ENCODE measurements at regions not wholly inside any gene's neighbourhood (a gene's known extent, or its start where the extent isn't known, plus 50 kb on each side); places are given as distances from the start of the nearest gene placed in this dataset.
A peak's percentile ranks its signal among the peaks of the same experiment; 100 is the strongest.

DNA sequence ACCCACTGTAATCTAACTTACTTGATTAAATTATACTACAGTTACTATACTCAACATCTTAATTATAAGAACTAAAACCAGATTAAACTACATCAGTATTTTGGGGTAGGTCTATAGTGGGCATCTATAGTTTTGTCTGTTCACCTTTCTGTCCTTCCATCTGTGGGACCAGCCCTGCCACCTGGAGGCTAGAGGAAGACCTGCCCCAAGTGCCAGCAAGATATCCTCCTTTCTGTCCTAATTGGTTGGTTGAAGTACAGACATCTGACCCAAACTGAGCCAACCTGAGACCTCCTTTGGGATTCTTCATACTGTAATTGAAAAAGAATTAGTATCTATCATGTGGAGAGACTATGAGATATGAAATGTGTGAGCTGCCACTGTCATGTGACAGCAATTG is 172.2 kb upstream of the TLL1 start:
- TF ChIP-seq CTCF (IDR thresholded peaks at IDR 0.05; ENCODE audit: control extremely low read depth, extremely low read depth, low read depth, missing control alignments): peak; percentile 4
- ChIA-PET POLR2A (no interaction called here), CTCF (interaction anchor here (1.3 kb wide), 1 partner anchor 8 kb away, joined by 3 read pairs; no protein-coding TSS in a partner anchor)
- no peak for DNase-seq (ENCODE audit: extremely low spot score)

GRCh38 chr4:165707128-165707527 is 165.9 kb upstream of the TLL1 start:
- CTCF ChIA-PET: no interaction called here
- POLR2A ChIA-PET: no interaction called here
- TF ChIP-seq CTCF (IDR thresholded peaks at IDR 0.05; ENCODE audit: control extremely low read depth, extremely low read depth, low read depth, missing control alignments): no peak
- DNase-seq (ENCODE audit: extremely low spot score): no peak

DNA sequence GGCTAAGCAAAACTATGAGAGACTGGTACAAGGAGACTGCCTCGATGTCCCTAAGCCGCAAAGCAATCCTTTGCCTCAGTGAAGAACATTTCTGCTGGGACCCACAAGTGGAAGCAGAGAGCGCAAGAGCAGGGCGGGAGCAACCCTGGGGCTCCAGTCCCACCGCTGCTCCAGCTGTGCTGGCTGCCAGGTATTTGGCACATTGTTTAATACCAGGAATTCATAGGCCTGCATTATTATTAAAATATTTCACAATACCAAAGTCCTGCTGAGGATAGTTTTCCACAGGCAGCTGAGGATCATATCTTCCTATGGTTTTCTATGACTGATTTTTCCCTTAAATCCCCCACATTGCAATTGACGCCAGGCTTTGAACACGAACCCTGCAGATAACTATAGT is 163.5 kb upstream of the TLL1 start:
- POLR2A ChIA-PET: no interaction called here
- CTCF ChIA-PET: no interaction called here
- TF ChIP-seq CTCF (IDR thresholded peaks at IDR 0.05; ENCODE audit: control extremely low read depth, extremely low read depth, low read depth, missing control alignments): no peak
- no peak for DNase-seq (ENCODE audit: extremely low spot score)

- CTCF ChIA-PET: no interaction called here
- POLR2A ChIA-PET: no interaction called here
- TF ChIP-seq CTCF (IDR thresholded peaks at IDR 0.05; ENCODE audit: control extremely low read depth, extremely low read depth, low read depth, missing control alignments): no peak
- DNase-seq (ENCODE audit: extremely low spot score): no peak
Measured at GRCh38 chr4:165709973-165710526, 163.0 kb upstream of the TLL1 start.

DNA sequence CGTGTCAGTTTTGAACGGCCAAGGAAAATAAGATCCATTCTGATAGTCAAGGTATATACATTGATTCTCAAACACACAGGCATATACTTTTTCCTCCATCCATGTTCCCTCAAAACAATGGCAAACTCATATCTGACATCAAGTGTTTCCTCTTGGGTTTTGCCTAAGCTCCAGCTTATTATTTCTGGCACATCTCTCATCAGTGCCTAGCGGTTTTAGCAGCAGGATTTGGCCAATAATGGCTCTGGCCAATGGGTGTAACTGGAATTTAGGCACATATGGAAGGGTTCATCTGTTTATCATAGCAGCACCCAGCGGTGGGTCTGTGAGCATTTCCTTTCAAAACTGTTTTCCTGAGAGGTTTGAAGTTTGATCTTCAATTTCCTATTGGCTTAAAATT is 161.6 kb upstream of the TLL1 start:
- DNase-seq (ENCODE audit: extremely low spot score): no peak
- CTCF ChIA-PET: no interaction called here
- POLR2A ChIA-PET: no interaction called here
- TF ChIP-seq CTCF (IDR thresholded peaks at IDR 0.05; ENCODE audit: control extremely low read depth, extremely low read depth, low read depth, missing control alignments): no peak

- ChIA-PET CTCF (no interaction called here), POLR2A (no interaction called here)
- DNase-seq (ENCODE audit: extremely low spot score): no peak
Measured at GRCh38 chr4:165711912-165712311, 161.1 kb upstream of the TLL1 start.

More at GRCh38 chr4:165711912-165712311, 161.1 kb upstream of the TLL1 start:
- no peak for TF ChIP-seq CTCF (IDR thresholded peaks at IDR 0.05; ENCODE audit: control extremely low read depth, extremely low read depth, low read depth, missing control alignments)

All from GM10248 (cell line).